ENCODE measurements at regions not wholly inside any gene's neighbourhood (a gene's known extent, or its start where the extent isn't known, plus 50 kb on each side); places are given as distances from the start of the nearest gene placed in this dataset.

DNA sequence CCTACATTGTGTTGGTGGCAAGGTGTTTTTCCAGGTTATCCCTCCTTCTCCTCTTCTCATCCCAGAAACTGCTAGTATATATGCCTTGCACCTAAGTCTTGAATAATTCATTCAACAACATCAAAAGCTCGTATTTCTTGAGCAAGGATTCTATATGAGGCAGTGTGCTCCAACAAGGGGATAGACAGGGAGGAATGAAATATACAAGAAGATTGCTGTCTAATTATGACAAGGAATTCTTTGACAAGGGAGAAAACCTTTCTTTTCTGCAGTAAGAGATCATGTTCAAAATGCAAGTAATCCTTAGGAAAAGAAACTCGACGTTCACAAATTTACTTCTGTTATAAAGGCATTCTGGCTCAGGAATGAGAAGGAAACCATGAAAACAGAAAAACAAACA lies 788.6 kb downstream of the TDRD15 start:
- TF ChIP-seq, protein P1, sequence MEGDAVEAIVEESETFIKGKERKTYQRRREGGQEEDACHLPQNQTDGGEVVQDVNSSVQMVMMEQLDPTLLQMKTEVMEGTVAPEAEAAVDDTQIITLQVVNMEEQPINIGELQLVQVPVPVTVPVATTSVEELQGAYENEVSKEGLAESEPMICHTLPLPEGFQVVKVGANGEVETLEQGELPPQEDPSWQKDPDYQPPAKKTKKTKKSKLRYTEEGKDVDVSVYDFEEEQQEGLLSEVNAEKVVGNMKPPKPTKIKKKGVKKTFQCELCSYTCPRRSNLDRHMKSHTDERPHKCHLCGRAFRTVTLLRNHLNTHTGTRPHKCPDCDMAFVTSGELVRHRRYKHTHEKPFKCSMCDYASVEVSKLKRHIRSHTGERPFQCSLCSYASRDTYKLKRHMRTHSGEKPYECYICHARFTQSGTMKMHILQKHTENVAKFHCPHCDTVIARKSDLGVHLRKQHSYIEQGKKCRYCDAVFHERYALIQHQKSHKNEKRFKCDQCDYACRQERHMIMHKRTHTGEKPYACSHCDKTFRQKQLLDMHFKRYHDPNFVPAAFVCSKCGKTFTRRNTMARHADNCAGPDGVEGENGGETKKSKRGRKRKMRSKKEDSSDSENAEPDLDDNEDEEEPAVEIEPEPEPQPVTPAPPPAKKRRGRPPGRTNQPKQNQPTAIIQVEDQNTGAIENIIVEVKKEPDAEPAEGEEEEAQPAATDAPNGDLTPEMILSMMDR (IDR thresholded peaks at IDR 0.05; ENCODE audit: low read depth, low read length), result no peak
- TF ChIP-seq EZH2phosphoT487 (IDR thresholded peaks at IDR 0.05; ENCODE audit: low read depth), result no peak
